ENCODE measurements at regions not wholly inside any gene's neighbourhood (a gene's known extent, or its start where the extent isn't known, plus 50 kb on each side); places are given as distances from the start of the nearest gene placed in this dataset.

DNA sequence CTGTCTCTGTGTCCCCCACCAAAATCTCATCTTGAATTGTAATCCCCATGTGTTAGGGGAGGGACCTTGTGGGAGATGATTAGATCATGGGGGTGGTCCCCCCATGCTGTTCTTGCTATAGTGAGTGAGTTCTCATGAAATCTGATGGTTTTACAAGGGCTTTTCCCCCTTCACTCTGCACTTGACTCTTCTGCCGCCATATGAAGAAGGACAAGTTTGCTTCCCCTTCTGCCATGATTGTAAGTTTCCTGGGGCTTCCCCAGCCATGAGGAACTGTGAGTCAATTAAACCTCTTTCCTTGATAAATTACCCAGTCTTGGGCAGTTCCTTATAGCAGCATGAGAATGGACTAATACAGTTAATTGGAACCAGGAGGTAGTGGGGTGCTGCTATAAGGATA, 137.1 kb upstream of the RAB4A start:
- TF ChIP-seq, protein P1, sequence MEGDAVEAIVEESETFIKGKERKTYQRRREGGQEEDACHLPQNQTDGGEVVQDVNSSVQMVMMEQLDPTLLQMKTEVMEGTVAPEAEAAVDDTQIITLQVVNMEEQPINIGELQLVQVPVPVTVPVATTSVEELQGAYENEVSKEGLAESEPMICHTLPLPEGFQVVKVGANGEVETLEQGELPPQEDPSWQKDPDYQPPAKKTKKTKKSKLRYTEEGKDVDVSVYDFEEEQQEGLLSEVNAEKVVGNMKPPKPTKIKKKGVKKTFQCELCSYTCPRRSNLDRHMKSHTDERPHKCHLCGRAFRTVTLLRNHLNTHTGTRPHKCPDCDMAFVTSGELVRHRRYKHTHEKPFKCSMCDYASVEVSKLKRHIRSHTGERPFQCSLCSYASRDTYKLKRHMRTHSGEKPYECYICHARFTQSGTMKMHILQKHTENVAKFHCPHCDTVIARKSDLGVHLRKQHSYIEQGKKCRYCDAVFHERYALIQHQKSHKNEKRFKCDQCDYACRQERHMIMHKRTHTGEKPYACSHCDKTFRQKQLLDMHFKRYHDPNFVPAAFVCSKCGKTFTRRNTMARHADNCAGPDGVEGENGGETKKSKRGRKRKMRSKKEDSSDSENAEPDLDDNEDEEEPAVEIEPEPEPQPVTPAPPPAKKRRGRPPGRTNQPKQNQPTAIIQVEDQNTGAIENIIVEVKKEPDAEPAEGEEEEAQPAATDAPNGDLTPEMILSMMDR (IDR thresholded peaks at IDR 0.05) = no peak

DNA sequence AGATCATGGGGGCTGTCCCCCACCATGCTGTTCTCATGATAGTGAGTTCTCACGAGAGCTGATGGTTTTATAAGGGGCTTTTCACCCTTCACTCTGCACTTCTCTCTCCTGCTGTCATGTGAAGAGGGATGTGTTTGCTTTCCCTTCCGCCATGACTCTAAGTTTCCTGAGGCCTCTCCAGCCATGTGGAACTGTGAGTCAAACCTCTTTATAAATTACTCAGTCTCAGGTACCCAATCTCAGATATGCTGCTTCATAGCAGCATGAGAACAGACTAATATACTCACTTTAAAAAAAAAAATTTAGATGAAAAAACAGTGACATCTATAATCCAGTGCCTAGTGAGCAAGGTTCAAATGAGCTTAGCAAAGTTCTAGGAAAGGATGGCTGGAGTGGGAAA, 135.1 kb upstream of the RAB4A start:
- TF ChIP-seq, protein P1 (IDR thresholded peaks at IDR 0.05) = no peak

DNA sequence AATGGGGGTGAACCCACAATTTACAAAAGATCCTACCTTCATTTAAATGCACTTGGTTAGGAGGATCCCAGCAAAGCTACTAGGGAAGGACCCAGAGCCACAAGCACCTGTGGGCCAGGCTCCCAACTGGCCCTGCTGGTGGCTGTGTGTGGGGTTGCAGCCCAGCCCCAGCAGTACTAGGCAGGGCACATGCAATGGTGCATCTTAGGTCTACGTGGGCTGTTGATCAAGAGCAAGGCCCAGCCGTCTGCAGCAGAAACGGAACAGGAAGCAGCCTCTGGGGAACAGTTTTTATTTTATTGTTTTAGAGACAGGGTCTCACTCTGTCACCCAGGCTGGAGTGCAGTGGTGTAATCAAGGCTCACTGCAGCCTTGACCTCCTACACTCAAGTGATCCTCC, 134.1 kb upstream of the RAB4A start:
- TF ChIP-seq, protein P1 (IDR thresholded peaks at IDR 0.05) = no peak

DNA sequence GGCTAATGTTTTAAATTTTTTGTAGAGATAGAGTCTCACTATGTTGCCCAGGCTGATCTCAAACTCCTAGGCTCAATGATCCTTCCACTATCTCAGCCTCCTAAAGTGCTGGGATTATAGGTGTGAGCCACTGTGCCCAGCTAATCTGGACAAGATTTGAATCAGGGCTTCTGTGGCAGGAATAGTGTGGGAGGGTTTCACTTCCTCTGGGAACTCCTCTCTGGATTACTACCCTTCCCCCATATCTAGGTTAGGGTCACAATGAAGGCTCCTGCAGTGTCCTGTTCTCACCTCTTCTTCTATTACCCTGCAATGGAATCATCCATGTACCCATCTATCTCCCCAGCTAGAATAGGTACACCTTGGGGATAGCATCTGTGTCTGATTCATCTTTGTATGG, 133.6 kb upstream of the RAB4A start:
- TF ChIP-seq, protein P1 (IDR thresholded peaks at IDR 0.05) = no peak

DNA sequence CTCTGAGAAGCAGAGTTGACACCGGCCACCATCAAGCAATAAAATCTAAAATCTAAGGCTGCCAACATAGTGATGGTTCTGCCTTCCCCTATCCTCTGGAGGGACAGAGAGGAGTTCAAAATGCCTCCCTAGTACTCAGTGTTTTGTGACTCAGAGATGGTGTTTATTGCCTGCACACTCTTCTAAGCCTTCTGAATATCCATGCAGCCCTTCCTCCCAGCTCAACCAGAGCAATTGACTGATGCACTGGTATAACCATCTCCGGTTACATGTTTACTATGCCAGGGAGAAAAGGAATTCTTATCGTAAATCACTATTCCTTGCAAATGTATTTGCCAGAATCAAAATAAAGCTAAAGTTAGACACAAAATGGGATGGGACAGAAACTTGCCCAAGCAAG, 132.9 kb upstream of the RAB4A start:
- TF ChIP-seq, protein P1 (IDR thresholded peaks at IDR 0.05) = no peak

DNA sequence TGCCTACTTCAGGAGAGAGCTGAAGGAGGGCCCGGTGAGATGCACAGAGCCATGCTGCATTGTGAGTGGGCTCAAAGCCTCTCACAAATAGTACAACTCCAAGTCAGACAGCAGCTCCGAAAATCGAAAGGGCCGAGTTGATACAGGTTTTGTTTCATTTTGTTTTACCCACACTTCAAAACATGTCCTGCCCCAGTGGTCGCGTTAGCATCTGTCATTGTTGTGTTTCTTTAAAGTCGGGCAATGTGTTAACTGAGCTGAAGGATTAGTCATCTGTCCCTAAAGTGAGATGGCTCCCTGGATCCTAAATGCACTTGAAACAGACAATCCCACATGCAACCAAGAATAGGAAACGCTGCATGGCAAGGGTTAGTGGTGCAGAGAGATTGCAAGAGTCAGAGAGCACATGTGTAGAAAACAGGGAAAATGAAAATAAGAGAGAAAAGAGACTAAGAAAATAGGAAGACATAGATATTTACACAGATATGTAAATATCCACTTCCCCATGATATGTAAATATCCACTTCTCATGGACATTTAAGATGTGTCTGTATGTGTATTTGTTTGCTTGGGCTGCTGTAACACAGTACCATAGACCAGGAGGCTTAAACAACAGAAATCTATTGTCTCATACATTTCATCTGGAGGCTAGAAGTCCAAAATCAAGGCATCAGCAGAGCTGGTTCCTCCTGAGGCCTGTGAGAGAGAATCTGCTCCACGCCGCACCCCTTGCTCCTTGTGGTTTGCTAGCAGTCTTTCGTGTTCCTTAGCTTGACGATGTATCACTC, 131.4 kb upstream of the RAB4A start:
- TF ChIP-seq, protein P1 (IDR thresholded peaks at IDR 0.05) = no peak

DNA sequence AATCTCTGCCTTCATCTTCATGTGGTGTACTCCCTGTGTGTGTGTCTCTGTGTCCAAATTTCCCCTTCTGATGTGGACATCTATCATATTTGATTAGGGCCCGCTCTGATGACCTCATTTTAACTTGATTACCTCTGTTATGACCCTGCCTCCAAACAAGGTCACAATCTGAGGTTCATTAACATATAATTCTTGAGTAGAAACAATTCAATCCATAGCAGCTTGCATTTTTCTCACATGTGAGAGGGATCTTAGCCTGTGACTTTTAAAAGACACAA, 130.9 kb upstream of the RAB4A start:
- TF ChIP-seq, protein P1 (IDR thresholded peaks at IDR 0.05) = no peak

DNA sequence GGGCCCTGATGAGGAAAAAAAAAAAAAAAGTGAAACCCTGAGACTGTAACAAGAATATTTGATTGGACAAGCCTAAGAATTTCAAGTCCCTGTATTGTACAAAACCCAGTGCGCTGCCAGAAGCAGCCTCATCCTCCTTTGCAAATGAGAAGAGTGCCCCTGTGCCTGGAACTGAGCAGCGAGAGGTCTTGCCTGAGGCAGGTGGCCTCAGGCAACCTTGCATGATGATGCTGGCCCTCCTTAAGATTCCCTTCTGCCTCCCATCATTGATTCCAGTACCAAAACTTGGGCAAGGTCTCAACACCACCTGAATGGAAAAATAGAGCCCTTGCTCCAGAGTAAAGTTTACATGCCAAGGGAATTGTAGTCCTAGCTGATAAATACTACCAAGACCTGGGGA, 129.6 kb upstream of the RAB4A start:
- TF ChIP-seq, protein P1 (IDR thresholded peaks at IDR 0.05) = no peak
